OCI-LY7 (cell line): ENCODE measurements at regions not wholly inside any gene's neighbourhood (a gene's known extent, or its start where the extent isn't known, plus 50 kb on each side); places are given as distances from the start of the nearest gene placed in this dataset.

ENCODE experiments used
- BruUV-seq: library from RNA; stranded (reverse); fragments of 400-500 nt; replicated peaks from 2 replicates; lab custom pipeline; 2021; lab: Mats Ljungman, UMichigan
- CTCF ChIA-PET: fragments of 300-600 bp; sonication (Branson Sonifier 250); formaldehyde crosslinking; loops from one replicate; lab custom pipeline; 2022; ENCODE audit warnings: antibody characterized with exemption; ENCODE audit not compliant: unreplicated experiment; lab: Charles Lee
- POLR2A ChIA-PET: fragments of 300-600 bp; sonication (Branson Sonifier 250); formaldehyde crosslinking; loops from one replicate; lab custom pipeline; 2022; ENCODE audit warnings: antibody characterized with exemption; lab: Charles Lee
- DNase-seq: peaks from one replicate; pipeline ENCODE4 v3.0.0-alpha.2; 2015; ENCODE audit warnings: low spot score
- H2AFZ ChIP-seq: fragments of 200-600 bp; sonication (generic), shearing (Covaris generic); 2 replicates; pipeline ENCODE4 v1.6.1; 2014; ENCODE audit warnings: mild to moderate bottlenecking, antibody characterized with exemption, low read length, moderate library complexity
- H3K27ac ChIP-seq: fragments of 200-600 bp; sonication (generic); 2 replicates; pipeline ENCODE4 v1.5.1; 2014; ENCODE audit warnings: mixed run types, low read depth, mild to moderate bottlenecking, moderate library complexity, low read length, inconsistent platforms; ENCODE audit not compliant: poor library complexity, severe bottlenecking
- H3K36me3 ChIP-seq: fragments of 200-600 bp; sonication (generic); 2 replicates; pipeline ENCODE4 v1.6.1; 2014; ENCODE audit warnings: mild to moderate bottlenecking, antibody characterized with exemption, low read length, moderate library complexity, mixed read lengths; ENCODE audit not compliant: insufficient read depth
- H3K4me1 ChIP-seq: fragments of 200-600 bp; sonication (generic); 2 replicates; pipeline ENCODE4 v1.5.1; 2014; ENCODE audit warnings: mild to moderate bottlenecking, low read length; ENCODE audit not compliant: insufficient read depth, poor library complexity, severe bottlenecking
- H3K4me2 ChIP-seq: fragments of 200-600 bp; sonication (generic); 2 replicates; pipeline ENCODE4 v1.6.1; 2014; ENCODE audit warnings: mild to moderate bottlenecking, low read length
- H3K4me3 ChIP-seq: fragments of 200-600 bp; sonication (generic); 2 replicates; pipeline ENCODE4 v1.5.1; 2014; ENCODE audit warnings: mild to moderate bottlenecking, low read depth, low read length; ENCODE audit not compliant: poor library complexity, severe bottlenecking
- H3K79me2 ChIP-seq: fragments of 200-600 bp; sonication (generic); 2 replicates; pipeline ENCODE4 v1.6.1; 2016; ENCODE audit warnings: low read depth, mild to moderate bottlenecking, low read length, moderate library complexity, mixed read lengths; ENCODE audit not compliant: insufficient read depth
- H3K9me2 ChIP-seq: fragments of 200-600 bp; sonication (generic); 2 replicates; pipeline ENCODE4 v1.6.1; 2016; ENCODE audit warnings: mild to moderate bottlenecking, low read length, mixed read lengths; ENCODE audit not compliant: insufficient read depth
- H3K9me3 ChIP-seq: fragments of 200-600 bp; sonication (generic); 2 replicates; pipeline ENCODE4 v1.6.1; 2014; ENCODE audit warnings: mild to moderate bottlenecking, mixed run types, low read length, mixed read lengths
- H4K20me1 ChIP-seq: fragments of 200-600 bp; sonication (generic); 2 replicates; pipeline ENCODE4 v1.6.1; 2014; ENCODE audit warnings: mild to moderate bottlenecking, antibody characterized with exemption, low read length, moderate library complexity, mixed read lengths; ENCODE audit not compliant: insufficient read depth
- EZH2phosphoT487 ChIP-seq: fragments of 200-600 bp; sonication (generic); IDR thresholded peaks from 2 replicates; pipeline ENCODE4 v1.6.1; 2018; ENCODE audit warnings: low read depth, borderline replicate concordance, mild to moderate bottlenecking, mixed run types, antibody characterized with exemption, low read length, moderate library complexity, mixed read lengths
- intact Hi-C: fragments of 100-400 bp; cut with micrococcal nuclease; formaldehyde crosslinking; loops from one replicate; pipeline ENCODE4 v1.10.0; 2022; ENCODE audit not compliant: unreplicated experiment
- TF ChIP-seq, protein P1 (sequence below): fragments of 200-600 bp; sonication (generic); conservative IDR thresholded peaks from 2 replicates; pipeline ENCODE4 v1.5.1; 2014; ENCODE audit warnings: mild to moderate bottlenecking, antibody characterized with exemption, low read length, moderate library complexity, mixed read lengths

DNA sequence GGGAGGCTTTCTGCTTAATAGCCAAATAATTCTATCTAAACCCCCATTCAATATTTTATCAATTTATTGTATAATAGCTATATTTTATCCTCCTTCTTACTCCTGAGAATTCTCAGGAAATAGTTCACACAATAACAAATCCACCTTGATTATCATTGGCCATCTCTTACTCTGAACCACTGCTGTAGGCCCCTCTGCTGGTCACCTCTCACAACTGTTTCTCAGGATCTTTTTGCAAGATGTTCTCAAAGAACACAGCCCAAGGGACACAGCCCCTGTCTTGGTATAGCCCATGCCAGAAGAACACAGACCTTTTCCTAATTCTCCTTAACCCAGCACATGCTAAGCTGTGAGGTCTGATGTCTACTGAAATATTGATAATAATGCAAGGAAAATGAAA lies 74.9 kb upstream of the HTR4 start:
- no peak for TF ChIP-seq EZH2phosphoT487
- TF ChIP-seq, protein P1, sequence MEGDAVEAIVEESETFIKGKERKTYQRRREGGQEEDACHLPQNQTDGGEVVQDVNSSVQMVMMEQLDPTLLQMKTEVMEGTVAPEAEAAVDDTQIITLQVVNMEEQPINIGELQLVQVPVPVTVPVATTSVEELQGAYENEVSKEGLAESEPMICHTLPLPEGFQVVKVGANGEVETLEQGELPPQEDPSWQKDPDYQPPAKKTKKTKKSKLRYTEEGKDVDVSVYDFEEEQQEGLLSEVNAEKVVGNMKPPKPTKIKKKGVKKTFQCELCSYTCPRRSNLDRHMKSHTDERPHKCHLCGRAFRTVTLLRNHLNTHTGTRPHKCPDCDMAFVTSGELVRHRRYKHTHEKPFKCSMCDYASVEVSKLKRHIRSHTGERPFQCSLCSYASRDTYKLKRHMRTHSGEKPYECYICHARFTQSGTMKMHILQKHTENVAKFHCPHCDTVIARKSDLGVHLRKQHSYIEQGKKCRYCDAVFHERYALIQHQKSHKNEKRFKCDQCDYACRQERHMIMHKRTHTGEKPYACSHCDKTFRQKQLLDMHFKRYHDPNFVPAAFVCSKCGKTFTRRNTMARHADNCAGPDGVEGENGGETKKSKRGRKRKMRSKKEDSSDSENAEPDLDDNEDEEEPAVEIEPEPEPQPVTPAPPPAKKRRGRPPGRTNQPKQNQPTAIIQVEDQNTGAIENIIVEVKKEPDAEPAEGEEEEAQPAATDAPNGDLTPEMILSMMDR, result 0 out of 2 replicates have a peak, but pooled peaks have one; percentile 21

DNA sequence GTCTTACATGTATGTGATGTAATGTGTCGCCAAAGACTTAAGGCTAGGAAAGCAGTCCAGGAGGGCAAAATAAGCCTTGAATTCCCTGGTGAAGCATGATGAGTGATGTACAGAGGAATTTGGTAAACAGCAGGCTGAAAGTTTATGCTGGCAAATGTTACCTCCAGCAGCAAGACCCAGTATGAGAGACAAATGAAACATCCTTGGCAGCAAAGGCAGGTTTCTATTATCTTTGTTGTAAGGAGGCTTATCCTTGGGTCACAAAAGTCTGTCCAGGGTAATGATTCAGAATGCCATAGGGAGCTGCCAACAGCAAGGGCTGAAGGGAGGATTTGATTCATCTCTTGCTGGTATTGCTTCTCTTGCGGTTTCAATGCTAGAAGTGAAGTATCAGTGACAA lies 75.9 kb upstream of the HTR4 start:
- no peak overlapping the region for H3K27ac ChIP-seq
- no TSS peak for BruUV-seq
- H3K4me1 ChIP-seq, result no peaks in the 10 kb centered on the region
- no peak for DNase-seq
- H3K4me3 ChIP-seq, result no peak overlapping the region
- ChIA-PET POLR2A (interaction anchor here (0.6 to 1.0 kb wide), 4 partner anchors 8 to 1277 kb away, joined by 3 to 5 read pairs (median 4); no protein-coding TSS in a partner anchor), CTCF (interaction anchor here (1.2 to 1.8 kb wide), 7 partner anchors 11 to 550 kb away, joined by 3 to 13 read pairs (median 6); no protein-coding TSS in a partner anchor)
- H2AFZ ChIP-seq, result no peak overlapping the region
- H4K20me1 ChIP-seq, result no peaks in the 10 kb centered on the region
- H3K4me2 ChIP-seq, result no peak overlapping the region
- intact Hi-C loops, result loop anchor here (2.0 to 5.0 kb wide), 4 partner anchors 285 to 781 kb away; no protein-coding TSS in a partner anchor
- H3K79me2 ChIP-seq, result no peaks in the 10 kb centered on the region
- no peaks in the 10 kb centered on the region for H3K9me2 ChIP-seq
- no peaks in the 10 kb centered on the region for H3K36me3 ChIP-seq
- no peak for TF ChIP-seq EZH2phosphoT487
- TF ChIP-seq, protein P1, result no peak
- no peaks in the 10 kb centered on the region for H3K9me3 ChIP-seq

More for the DNA sequence above, 74.9 kb upstream of the HTR4 start:
- Histone ChIP-seq H3K4me2 (no peak overlapping the region), H3K36me3 (no peaks in the 10 kb centered on the region), H3K9me3 (no peaks in the 10 kb centered on the region), H3K79me2 (no peaks in the 10 kb centered on the region), H3K4me1 (no peaks in the 10 kb centered on the region), H3K9me2 (no peaks in the 10 kb centered on the region), H2AFZ (no peak overlapping the region), H3K27ac (no peak overlapping the region), H3K4me3 (no peak overlapping the region), H4K20me1 (no peaks in the 10 kb centered on the region)
- DNase-seq, result no peak
- ChIA-PET CTCF (no interaction called here), POLR2A (interaction anchor here (0.6 kb wide), 1 partner anchor 27 kb away, joined by 3 read pairs; no protein-coding TSS in a partner anchor)
- intact Hi-C loops, result no loop called here
- BruUV-seq, result no TSS peak
